ENCODE measurements at regions not wholly inside any gene's neighbourhood (a gene's known extent, or its start where the extent isn't known, plus 50 kb on each side); places are given as distances from the start of the nearest gene placed in this dataset.

DNA sequence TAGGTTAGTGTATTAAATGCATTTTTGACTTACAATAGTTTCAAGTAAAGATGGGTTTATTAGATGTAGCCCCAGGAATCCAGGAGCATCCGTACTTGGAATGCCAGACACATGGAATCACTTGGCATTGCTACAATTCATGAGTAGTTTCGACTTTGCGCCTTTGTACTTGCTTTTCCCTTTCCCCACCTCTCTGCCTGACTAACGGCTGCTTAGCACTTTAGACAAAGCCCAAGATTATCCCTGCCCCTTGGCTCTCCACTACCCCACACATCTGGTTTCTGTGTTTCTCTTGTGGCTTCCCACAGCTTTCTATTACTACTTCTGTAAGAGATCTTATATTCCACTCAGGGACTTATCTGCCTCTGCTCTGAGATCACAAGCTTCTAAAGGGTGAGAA lies 397.7 kb upstream of the POU3F1 start:
- no peak for DNase-seq (ENCODE audit: low read depth, low spot score)
- no peak for FAIRE-seq
- no peaks in the 10 kb centered on the region for H3K79me2 ChIP-seq (ENCODE audit: control insufficient read depth, insufficient read depth, low read length)
- no peak overlapping the region for H3K9ac ChIP-seq (replicated peaks; ENCODE audit: extremely low read depth, insufficient read depth, low read length)
- BruUV-seq (replicated peaks): no TSS peak
- CTCF ChIA-PET: interaction anchor here (1.3 kb wide), 1 partner anchor 9 kb away, joined by 5 read pairs; no protein-coding TSS in a partner anchor
- dilution Hi-C loops (cut with MboI; ENCODE audit: extremely low pct_ligation_motif_present, low sequenced_read_pairs) (no loop called here), intact Hi-C loops (cut with micrococcal nuclease) (no loop called here)
- no peak overlapping the region for H3K4me3 ChIP-seq (replicated peaks in 1 of 3; ENCODE audit: insufficient read depth in 1 of 3, low read depth in 1 of 3, low read length in 3 of 3)
- POLR2A ChIA-PET: no interaction called here
- no peak overlapping the region for H3K4me2 ChIP-seq (ENCODE audit: insufficient read depth, low read length)
- no peak overlapping the region for H2AFZ ChIP-seq (ENCODE audit: low read depth, low read length)
- H3K9me3 ChIP-seq (replicated peaks; ENCODE audit: control insufficient read depth, insufficient read depth, low read length): no peaks in the 10 kb centered on the region
- no peak for TF ChIP-seq CTCF (IDR thresholded peaks at IDR 0.05; ENCODE audit: extremely low read depth in 1 of 2, insufficient read depth in 1 of 2, low read depth in 1 of 2, low read length in 2 of 2)
- TF ChIP-seq POLR2AphosphoS5 (IDR thresholded peaks at IDR 0.05; ENCODE audit: insufficient read depth, low read depth, low read length): no peak
- no peak for TF ChIP-seq MYC (IDR thresholded peaks at IDR 0.05; ENCODE audit: low read depth, low read length)
- no peak for TF ChIP-seq EZH2 (IDR thresholded peaks at IDR 0.05; ENCODE audit: borderline replicate concordance, low read depth, low read length, severe bottlenecking)
- no peak for TF ChIP-seq FOS (IDR thresholded peaks at IDR 0.05; ENCODE audit: borderline replicate concordance, insufficient read depth, low read length)
- no peak for TF ChIP-seq GATA2 (IDR thresholded peaks at IDR 0.05; ENCODE audit: insufficient read depth, insufficient read length, low read depth, low read length)
- no peak for TF ChIP-seq POLR2A (IDR thresholded peaks at IDR 0.05; ENCODE audit: low read depth, low read length)
- TF ChIP-seq MAX (IDR thresholded peaks at IDR 0.05; ENCODE audit: insufficient read depth, insufficient read length): no peak
- TF ChIP-seq JUN (IDR thresholded peaks at IDR 0.05; ENCODE audit: borderline replicate concordance, insufficient read depth, insufficient read length, low read depth): no peak
- no peaks in the 10 kb centered on the region for H3K36me3 ChIP-seq (ENCODE audit: control insufficient read depth in 2 of 2, extremely low read depth in 1 of 2, insufficient read depth in 2 of 2, low read length in 2 of 2)
- no peaks in the 10 kb centered on the region for H3K27me3 ChIP-seq (ENCODE audit: control insufficient read depth in 2 of 2, insufficient read depth in 2 of 2, low read length in 2 of 2)
- H3K9me1 ChIP-seq (replicated peaks; ENCODE audit: control insufficient read depth, extremely low read depth, insufficient read depth, low read length): no peaks in the 10 kb centered on the region
- no peak overlapping the region for H3K27ac ChIP-seq (ENCODE audit: insufficient read depth, low read depth, low read length)
- H3K4me1 ChIP-seq (ENCODE audit: control insufficient read depth, extremely low read depth, insufficient read depth, low read length): no peaks in the 10 kb centered on the region
- H4K20me1 ChIP-seq (replicated peaks; ENCODE audit: control insufficient read depth, extremely low read depth, insufficient read depth, low read length): no peaks in the 10 kb centered on the region
